ENCODE measurements at regions not wholly inside any gene's neighbourhood (a gene's known extent, or its start where the extent isn't known, plus 50 kb on each side); places are given as distances from the start of the nearest gene placed in this dataset.
A peak's percentile ranks its signal among the peaks of the same experiment; 100 is the strongest.

DNA sequence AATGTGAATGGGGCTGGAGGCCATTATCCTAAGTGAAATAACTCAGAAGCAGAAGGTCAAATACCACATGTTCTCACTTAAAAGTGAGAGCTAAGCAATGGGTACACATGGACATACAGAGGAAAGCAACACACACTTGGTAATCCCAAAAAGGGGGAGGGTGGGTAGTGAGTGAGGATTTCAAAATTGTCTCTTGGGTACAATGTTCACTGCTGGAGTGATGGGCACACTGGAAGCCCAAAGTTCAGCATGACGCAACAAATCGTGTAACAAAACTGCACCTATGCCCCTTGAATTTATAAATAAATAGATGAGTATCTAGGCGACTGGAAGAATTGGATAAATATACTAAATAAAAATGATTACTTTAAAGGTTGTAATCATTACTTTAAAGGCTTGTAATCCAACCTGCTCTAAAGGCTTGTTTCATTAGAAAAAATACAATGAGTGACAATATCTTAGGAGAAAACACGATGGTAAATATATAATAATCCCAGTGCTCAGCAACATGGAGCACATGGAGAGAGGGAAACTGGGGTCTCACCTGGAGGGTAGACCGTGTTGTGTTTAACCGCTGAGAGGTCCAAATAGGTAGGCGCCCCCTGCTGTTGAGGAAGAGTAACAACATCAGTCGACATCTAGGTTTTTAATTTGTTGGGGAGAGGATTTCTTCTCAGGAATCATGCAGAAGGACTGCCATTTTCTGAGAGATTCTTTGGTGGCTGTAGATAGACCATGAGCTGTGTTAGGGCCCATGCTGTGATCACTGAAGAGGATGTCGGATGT lies 78.5 kb upstream of the ROBO1 start:
- TF ChIP-seq, protein P1, sequence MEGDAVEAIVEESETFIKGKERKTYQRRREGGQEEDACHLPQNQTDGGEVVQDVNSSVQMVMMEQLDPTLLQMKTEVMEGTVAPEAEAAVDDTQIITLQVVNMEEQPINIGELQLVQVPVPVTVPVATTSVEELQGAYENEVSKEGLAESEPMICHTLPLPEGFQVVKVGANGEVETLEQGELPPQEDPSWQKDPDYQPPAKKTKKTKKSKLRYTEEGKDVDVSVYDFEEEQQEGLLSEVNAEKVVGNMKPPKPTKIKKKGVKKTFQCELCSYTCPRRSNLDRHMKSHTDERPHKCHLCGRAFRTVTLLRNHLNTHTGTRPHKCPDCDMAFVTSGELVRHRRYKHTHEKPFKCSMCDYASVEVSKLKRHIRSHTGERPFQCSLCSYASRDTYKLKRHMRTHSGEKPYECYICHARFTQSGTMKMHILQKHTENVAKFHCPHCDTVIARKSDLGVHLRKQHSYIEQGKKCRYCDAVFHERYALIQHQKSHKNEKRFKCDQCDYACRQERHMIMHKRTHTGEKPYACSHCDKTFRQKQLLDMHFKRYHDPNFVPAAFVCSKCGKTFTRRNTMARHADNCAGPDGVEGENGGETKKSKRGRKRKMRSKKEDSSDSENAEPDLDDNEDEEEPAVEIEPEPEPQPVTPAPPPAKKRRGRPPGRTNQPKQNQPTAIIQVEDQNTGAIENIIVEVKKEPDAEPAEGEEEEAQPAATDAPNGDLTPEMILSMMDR (IDR thresholded peaks at IDR 0.05), result peak in 2 of 6 experiments; percentile 8 to 21
- TF ChIP-seq POLR2A (IDR thresholded peaks at IDR 0.05), result no peak
